GM12891 (cell line): ENCODE measurements at regions not wholly inside any gene's neighbourhood (a gene's known extent, or its start where the extent isn't known, plus 50 kb on each side); places are given as distances from the start of the nearest gene placed in this dataset.

Experiments used
- POLR2A ChIP-seq: IDR thresholded peaks from 2 replicates; pipeline ENCODE4 v1.6.1; 2011; ENCODE audit warnings: low read depth, low read length, control low read depth
- POLR2AphosphoS5 ChIP-seq: IDR thresholded peaks from 2 replicates; pipeline ENCODE4 v1.6.1; 2011; ENCODE audit warnings: low read depth, low read length, control low read depth
- POU2F2 ChIP-seq: IDR thresholded peaks from 2 replicates; pipeline ENCODE4 v1.6.1; 2011; ENCODE audit warnings: low read depth, mild to moderate bottlenecking, control low read depth, low read length, moderate library complexity
- SPI1 ChIP-seq: IDR thresholded peaks from 2 replicates; pipeline ENCODE4 v1.6.1; 2011; ENCODE audit warnings: low read depth, low read length, control low read depth
- TAF1 ChIP-seq: IDR thresholded peaks from 2 replicates; pipeline ENCODE4 v1.6.1; 2011; ENCODE audit warnings: low read depth, low read length, control low read depth

DNA sequence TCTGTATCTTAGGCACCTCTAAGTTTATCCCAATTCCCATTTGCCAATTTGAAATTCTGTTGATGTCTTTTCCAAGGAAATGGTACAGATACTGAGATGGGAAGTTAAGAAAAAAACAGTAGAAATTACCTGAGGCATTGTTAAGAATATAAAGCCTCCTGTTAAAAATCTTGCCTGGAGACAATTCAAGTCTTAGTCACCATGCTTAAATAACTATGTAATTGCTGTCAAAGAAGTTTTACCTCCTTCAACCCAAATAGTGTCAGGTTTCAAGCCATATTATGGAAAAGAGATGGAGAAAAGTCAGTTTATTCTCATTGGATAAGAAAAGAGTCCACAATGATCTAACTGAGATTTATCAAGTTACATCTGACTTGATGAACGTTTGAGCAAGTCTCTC, 974.7 kb downstream of the GALC start:
- no peak for TF ChIP-seq POLR2AphosphoS5
- no peak for TF ChIP-seq POLR2A
- TF ChIP-seq TAF1, result no peak
- TF ChIP-seq SPI1, result no peak
- TF ChIP-seq POU2F2, result no peak
